ENCODE measurements at regions not wholly inside any gene's neighbourhood (a gene's known extent, or its start where the extent isn't known, plus 50 kb on each side); places are given as distances from the start of the nearest gene placed in this dataset.

DNA sequence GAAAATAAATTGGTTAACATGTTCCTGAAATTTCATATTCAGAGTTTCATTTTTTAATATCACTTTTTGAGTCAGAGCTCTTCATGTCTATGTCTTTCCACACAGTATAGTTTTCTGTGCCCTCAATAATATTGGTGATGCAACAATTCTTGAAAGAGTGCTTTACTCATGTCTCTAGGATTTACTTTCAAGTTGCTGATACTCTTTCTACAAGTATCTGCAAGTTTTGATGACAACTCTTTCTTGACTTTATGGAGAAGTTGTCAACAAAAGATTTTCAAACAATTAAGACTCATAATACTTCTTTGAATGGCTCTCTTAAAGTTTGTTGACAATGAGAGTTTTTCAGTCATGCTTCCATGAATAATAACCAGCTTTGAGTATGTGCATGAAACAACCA is 561.7 kb downstream of the DIAPH3 start (continued):
- TF ChIP-seq, protein P1, sequence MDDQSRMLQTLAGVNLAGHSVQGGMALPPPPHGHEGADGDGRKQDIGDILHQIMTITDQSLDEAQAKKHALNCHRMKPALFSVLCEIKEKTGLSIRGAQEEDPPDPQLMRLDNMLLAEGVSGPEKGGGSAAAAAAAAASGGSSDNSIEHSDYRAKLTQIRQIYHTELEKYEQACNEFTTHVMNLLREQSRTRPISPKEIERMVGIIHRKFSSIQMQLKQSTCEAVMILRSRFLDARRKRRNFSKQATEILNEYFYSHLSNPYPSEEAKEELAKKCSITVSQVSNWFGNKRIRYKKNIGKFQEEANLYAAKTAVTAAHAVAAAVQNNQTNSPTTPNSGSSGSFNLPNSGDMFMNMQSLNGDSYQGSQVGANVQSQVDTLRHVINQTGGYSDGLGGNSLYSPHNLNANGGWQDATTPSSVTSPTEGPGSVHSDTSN (IDR thresholded peaks at IDR 0.05) = no peak
- TF ChIP-seq CHD2 (IDR thresholded peaks at IDR 0.05; ENCODE audit: low read length, partially characterized antibody) = no peak
- TF ChIP-seq YY1 (IDR thresholded peaks at IDR 0.05; ENCODE audit: low read depth) = no peak
- TF ChIP-seq, protein P2, sequence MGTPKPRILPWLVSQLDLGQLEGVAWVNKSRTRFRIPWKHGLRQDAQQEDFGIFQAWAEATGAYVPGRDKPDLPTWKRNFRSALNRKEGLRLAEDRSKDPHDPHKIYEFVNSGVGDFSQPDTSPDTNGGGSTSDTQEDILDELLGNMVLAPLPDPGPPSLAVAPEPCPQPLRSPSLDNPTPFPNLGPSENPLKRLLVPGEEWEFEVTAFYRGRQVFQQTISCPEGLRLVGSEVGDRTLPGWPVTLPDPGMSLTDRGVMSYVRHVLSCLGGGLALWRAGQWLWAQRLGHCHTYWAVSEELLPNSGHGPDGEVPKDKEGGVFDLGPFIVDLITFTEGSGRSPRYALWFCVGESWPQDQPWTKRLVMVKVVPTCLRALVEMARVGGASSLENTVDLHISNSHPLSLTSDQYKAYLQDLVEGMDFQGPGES (IDR thresholded peaks at IDR 0.05; ENCODE audit: low read depth, low read length) = no peak
- no peak for TF ChIP-seq FOXJ3 (CRISPR knock-in tag; IDR thresholded peaks at IDR 0.05)
- TF ChIP-seq JUND (IDR thresholded peaks at IDR 0.05) = no peak
- TF ChIP-seq FOXM1 (IDR thresholded peaks at IDR 0.05; ENCODE audit: low read depth) = no peak
- no peak for TF ChIP-seq RFX5 (IDR thresholded peaks at IDR 0.05; ENCODE audit: low read length)
- no peak for TF ChIP-seq NRF1 (IDR thresholded peaks at IDR 0.05; ENCODE audit: low read depth, low read length)

DNA sequence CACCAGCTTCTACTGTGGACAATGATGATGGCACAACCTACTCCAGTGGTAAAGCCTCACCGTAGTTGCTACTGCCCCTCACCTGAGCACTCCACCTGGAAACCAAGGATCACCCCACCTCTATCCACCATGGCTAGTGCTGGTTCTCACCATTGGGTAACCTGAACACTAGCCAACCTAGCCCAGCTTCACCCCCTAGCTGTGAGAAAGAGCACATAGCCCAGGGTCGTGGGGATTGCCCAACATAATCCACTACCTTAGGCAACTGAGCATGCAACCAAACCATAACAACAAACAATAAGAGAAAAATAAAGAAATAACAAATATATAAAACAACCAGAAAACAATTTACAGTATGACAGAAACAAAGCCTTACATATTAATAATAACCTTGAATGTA is 560.1 kb downstream of the DIAPH3 start:
- H3K9me2 ChIP-seq = no peaks in the 10 kb centered on the region
- no peaks in the 10 kb centered on the region for H3K36me3 ChIP-seq (replicated peaks in 1 of 2; ENCODE audit: control insufficient read depth in 1 of 2, insufficient read depth in 2 of 2, low read length in 1 of 2)
- H3K4me1 ChIP-seq (ENCODE audit: control insufficient read depth in 1 of 2, insufficient read depth in 2 of 2, low read depth in 1 of 2, low read length in 1 of 2) = no peaks in the 10 kb centered on the region; a peak in 1 of 4 replicates
- DNase-seq = no peak
- H3K27ac ChIP-seq (ENCODE audit: low read depth in 2 of 2, low read length in 1 of 2) = no peak overlapping the region
- H3K4me3 ChIP-seq (ENCODE audit: low read depth in 2 of 2, low read length in 1 of 2) = no peak overlapping the region
- H3K79me2 ChIP-seq (ENCODE audit: insufficient read depth) = no peaks in the 10 kb centered on the region
- H3K4me2 ChIP-seq = no peak overlapping the region
- H2AFZ ChIP-seq (ENCODE audit: low read depth) = no peak overlapping the region
- ChIA-PET CTCF (no interaction called here), POLR2A (no interaction called here)
- no peaks in the 10 kb centered on the region for H4K20me1 ChIP-seq (ENCODE audit: insufficient read depth)
- no peak overlapping the region for H3K9ac ChIP-seq
- H3K27me3 ChIP-seq (ENCODE audit: insufficient read depth) = no peaks in the 10 kb centered on the region
- H3K9me3 ChIP-seq = peaks cover 3% of the 10 kb centered on the region; the same call in 1 of the 2 replicates
- WGBS (ENCODE audit: low lambda C conversion rate) = 72% methylated on average over 2 of the region's 2 CpGs
- TF ChIP-seq, protein P3, sequence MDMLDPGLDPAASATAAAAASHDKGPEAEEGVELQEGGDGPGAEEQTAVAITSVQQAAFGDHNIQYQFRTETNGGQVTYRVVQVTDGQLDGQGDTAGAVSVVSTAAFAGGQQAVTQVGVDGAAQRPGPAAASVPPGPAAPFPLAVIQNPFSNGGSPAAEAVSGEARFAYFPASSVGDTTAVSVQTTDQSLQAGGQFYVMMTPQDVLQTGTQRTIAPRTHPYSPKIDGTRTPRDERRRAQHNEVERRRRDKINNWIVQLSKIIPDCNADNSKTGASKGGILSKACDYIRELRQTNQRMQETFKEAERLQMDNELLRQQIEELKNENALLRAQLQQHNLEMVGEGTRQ (IDR thresholded peaks at IDR 0.05; ENCODE audit: borderline replicate concordance, low read depth, low read length) = no peak
- TF ChIP-seq, protein P4, sequence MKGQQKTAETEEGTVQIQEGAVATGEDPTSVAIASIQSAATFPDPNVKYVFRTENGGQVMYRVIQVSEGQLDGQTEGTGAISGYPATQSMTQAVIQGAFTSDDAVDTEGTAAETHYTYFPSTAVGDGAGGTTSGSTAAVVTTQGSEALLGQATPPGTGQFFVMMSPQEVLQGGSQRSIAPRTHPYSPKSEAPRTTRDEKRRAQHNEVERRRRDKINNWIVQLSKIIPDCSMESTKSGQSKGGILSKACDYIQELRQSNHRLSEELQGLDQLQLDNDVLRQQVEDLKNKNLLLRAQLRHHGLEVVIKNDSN (IDR thresholded peaks at IDR 0.05; ENCODE audit: borderline replicate concordance, low read depth) = no peak
- TF ChIP-seq, protein P1 (IDR thresholded peaks at IDR 0.05) = no peak
- TF ChIP-seq POLR2AphosphoS5 (IDR thresholded peaks at IDR 0.05; ENCODE audit: low read depth, low read length) (no peak), FOXJ3 (CRISPR knock-in tag; IDR thresholded peaks at IDR 0.05) (no peak), GABPA (IDR thresholded peaks at IDR 0.05; ENCODE audit: low read depth) (no peak), EZH2phosphoT487 (IDR thresholded peaks at IDR 0.05; ENCODE audit: borderline replicate concordance, low read depth) (no peak), NFIC (IDR thresholded peaks at IDR 0.05; ENCODE audit: borderline replicate concordance) (no peak), FOXM1 (IDR thresholded peaks at IDR 0.05; ENCODE audit: low read depth) (no peak), TEAD4 (IDR thresholded peaks at IDR 0.05; ENCODE audit: borderline replicate concordance, insufficient read depth) (no peak), RFX5 (IDR thresholded peaks at IDR 0.05; ENCODE audit: low read length) (no peak), RAD21 (IDR thresholded peaks at IDR 0.05; ENCODE audit: low read length) (no peak), ELF1 (IDR thresholded peaks at IDR 0.05) (no peak)
- TF ChIP-seq, protein P2 (IDR thresholded peaks at IDR 0.05; ENCODE audit: low read depth, low read length) = no peak
- TF ChIP-seq, protein P5, sequence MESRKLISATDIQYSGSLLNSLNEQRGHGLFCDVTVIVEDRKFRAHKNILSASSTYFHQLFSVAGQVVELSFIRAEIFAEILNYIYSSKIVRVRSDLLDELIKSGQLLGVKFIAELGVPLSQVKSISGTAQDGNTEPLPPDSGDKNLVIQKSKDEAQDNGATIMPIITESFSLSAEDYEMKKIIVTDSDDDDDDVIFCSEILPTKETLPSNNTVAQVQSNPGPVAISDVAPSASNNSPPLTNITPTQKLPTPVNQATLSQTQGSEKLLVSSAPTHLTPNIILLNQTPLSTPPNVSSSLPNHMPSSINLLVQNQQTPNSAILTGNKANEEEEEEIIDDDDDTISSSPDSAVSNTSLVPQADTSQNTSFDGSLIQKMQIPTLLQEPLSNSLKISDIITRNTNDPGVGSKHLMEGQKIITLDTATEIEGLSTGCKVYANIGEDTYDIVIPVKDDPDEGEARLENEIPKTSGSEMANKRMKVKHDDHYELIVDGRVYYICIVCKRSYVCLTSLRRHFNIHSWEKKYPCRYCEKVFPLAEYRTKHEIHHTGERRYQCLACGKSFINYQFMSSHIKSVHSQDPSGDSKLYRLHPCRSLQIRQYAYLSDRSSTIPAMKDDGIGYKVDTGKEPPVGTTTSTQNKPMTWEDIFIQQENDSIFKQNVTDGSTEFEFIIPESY (IDR thresholded peaks at IDR 0.05; ENCODE audit: borderline replicate concordance, low read depth) = no peak
- no peaks in the 10 kb centered on the region for H3F3A ChIP-seq (replicated peaks; ENCODE audit: insufficient read depth)
